Vagina (tissue), 2 donors: ENCODE measurements at regions not wholly inside any gene's neighbourhood (a gene's known extent, or its start where the extent isn't known, plus 50 kb on each side); places are given as distances from the start of the nearest gene placed in this dataset.

ENCODE experiments used
- DNase-seq, 2 donors: peaks; one replicate each; pipeline ENCODE4 v3.0.0-alpha.2; 2017; ENCODE audit errors: extremely low spot score in 2 of 2
- H3K27ac ChIP-seq: fragments of 200-600 bp; sonication (generic); one replicate; pipeline ENCODE4 v1.5.1; 2019
- H3K27me3 ChIP-seq: fragments of 200-600 bp; sonication (generic); one replicate; pipeline ENCODE4 v1.5.1; 2019
- H3K36me3 ChIP-seq, 2 donors: fragments of 200-600 bp; sonication (generic); one replicate each; pipeline ENCODE4 v1.5.1; 2017 to 2019
- H3K4me1 ChIP-seq: fragments of 200-600 bp; sonication (generic); one replicate; pipeline ENCODE4 v1.5.1; 2019
- H3K4me3 ChIP-seq, 2 donors: fragments of 200-600 bp; sonication (generic); 1 replicate in 1 of 2; 2 replicates in 1 of 2; pipeline ENCODE4 v1.5.1; 2016 to 2019
- H3K9me3 ChIP-seq: fragments of 200-600 bp; sonication (generic); one replicate; pipeline ENCODE4 v1.5.1; 2019
- POLR2A ChIP-seq, 2 donors: fragments of 450-650 bp; IDR thresholded peaks; one replicate each; pipeline ENCODE4 v1.6.1; 2017; ENCODE audit warnings: antibody characterized with exemption in 2 of 2, mild to moderate bottlenecking in 2 of 2, moderate library complexity in 2 of 2
- POLR2AphosphoS5 ChIP-seq, 2 donors: sonication (generic); formaldehyde crosslinking; IDR thresholded peaks; one replicate each; pipeline ENCODE4 v1.9.0; 2017; ENCODE audit warnings: antibody characterized with exemption in 2 of 2, mild to moderate bottlenecking in 2 of 2, low read depth in 1 of 2; ENCODE audit not compliant: insufficient read depth in 1 of 2
- intact Hi-C: fragments of 100-400 bp; cut with DNase I; formaldehyde crosslinking; loops from one replicate; pipeline ENCODE4 v1.15.1; 2023
- TF ChIP-seq, protein P1 (sequence below), 3 experiments: fragments of 450-650 bp in 2 of 3; fragments of 200-600 bp in 1 of 3; sonication (generic) in 1 of 3; IDR thresholded peaks; one replicate each; pipeline ENCODE4 v1.5.1; 2017 to 2019; ENCODE audit warnings: antibody characterized with exemption in 3 of 3, mild to moderate bottlenecking in 2 of 3, moderate library complexity in 2 of 3

GRCh38 chr4:122100508-122100907 lies 51.6 kb upstream of the BLTP1 start:
- H3K9me3 ChIP-seq: no peaks in the 10 kb centered on the region
- intact Hi-C loops: no loop called here

DNA sequence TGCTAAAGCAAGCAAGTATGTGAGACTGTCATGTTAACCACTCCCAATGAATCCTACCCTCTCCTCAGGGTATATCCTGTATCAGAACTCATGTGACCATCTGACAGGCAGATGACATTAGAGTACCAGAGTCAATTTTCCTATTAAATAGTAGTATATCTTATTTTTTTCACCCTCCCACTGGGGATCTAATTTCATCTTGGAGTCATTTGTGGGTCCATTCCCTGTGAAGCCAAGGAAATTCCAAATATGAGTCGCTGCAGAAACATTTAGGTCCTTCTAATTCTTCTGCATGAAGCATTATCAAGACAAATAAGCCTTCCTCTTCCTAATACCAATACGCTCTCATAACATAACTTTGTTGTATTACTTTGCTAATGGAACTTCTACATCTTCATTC lies 52.2 kb upstream of the BLTP1 start:
- Histone ChIP-seq H3K9me3 (no peaks in the 10 kb centered on the region), H3K4me3 (no peak overlapping the region), H3K4me1 (no peaks in the 10 kb centered on the region), H3K27ac (no peak overlapping the region), H3K36me3 (no peaks in the 10 kb centered on the region), H3K27me3 (no peaks in the 10 kb centered on the region)
- intact Hi-C loops: no loop called here
- TF ChIP-seq POLR2AphosphoS5 (IDR thresholded peaks at IDR 0.05; ENCODE audit: insufficient read depth in 1 of 2, low read depth in 1 of 2): no peak
- no peak for TF ChIP-seq POLR2A (IDR thresholded peaks at IDR 0.05)
- TF ChIP-seq, protein P1, sequence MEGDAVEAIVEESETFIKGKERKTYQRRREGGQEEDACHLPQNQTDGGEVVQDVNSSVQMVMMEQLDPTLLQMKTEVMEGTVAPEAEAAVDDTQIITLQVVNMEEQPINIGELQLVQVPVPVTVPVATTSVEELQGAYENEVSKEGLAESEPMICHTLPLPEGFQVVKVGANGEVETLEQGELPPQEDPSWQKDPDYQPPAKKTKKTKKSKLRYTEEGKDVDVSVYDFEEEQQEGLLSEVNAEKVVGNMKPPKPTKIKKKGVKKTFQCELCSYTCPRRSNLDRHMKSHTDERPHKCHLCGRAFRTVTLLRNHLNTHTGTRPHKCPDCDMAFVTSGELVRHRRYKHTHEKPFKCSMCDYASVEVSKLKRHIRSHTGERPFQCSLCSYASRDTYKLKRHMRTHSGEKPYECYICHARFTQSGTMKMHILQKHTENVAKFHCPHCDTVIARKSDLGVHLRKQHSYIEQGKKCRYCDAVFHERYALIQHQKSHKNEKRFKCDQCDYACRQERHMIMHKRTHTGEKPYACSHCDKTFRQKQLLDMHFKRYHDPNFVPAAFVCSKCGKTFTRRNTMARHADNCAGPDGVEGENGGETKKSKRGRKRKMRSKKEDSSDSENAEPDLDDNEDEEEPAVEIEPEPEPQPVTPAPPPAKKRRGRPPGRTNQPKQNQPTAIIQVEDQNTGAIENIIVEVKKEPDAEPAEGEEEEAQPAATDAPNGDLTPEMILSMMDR (IDR thresholded peaks at IDR 0.05): no peak
- no peak for DNase-seq

More at GRCh38 chr4:122100508-122100907, 51.6 kb upstream of the BLTP1 start:
- Histone ChIP-seq H3K4me1 (no peaks in the 10 kb centered on the region), H3K27me3 (no peaks in the 10 kb centered on the region), H3K4me3 (no peak overlapping the region), H3K27ac (no peak overlapping the region), H3K36me3 (no peaks in the 10 kb centered on the region)
- TF ChIP-seq, protein P1 (IDR thresholded peaks at IDR 0.05): no peak
- TF ChIP-seq POLR2AphosphoS5 (IDR thresholded peaks at IDR 0.05; ENCODE audit: insufficient read depth in 1 of 2, low read depth in 1 of 2) (no peak), POLR2A (IDR thresholded peaks at IDR 0.05) (no peak)
- DNase-seq: no peak

DNA sequence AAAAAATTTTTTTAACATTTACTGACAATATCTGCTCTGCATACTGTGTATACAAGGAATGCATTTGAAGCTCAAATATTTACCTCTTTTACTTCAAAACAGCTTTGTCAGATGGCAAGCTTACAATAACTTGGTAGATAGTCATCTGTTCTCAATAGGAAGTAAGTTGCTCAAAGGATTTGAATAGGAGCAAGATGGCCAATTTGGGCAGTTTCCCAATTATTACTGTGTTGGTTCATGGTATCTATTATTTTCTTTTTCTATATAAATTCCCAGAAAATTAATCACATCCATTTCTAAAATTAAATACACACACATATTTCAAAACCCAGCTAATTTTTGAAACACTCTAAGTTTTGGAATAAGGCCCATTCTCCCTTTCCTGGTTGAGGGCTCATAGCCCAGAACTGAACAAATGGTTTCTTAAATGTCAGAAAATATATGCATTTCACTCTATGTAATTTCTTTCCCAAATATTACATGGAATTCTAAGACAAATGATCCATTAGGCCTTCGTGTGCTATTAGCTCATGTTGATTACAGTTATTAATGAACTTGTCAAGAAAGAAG lies 60.2 kb upstream of the BLTP1 start:
- intact Hi-C loops: no loop called here
- no peaks in the 10 kb centered on the region for H3K4me1 ChIP-seq
- no peak for DNase-seq

DNA sequence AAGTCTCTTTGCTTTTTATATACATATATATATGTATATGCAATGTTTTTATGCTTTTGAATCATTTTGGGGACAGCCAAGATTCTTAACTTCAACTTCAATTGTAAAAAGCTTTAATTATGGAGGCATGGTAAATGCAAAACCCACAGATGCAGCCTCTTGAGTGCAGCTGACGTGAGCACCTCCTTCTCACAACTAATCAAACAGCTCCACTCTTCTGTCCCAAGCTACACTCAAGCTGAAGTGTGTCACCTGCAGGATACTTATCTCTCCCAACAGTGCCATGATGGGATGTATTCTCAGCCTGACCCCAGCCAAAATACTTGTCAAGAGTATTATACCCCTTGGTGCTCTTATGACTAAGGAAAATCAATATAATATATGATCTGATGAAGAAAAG lies 60.7 kb upstream of the BLTP1 start:
- no peak for DNase-seq
- Histone ChIP-seq H3K9me3 (no peaks in the 10 kb centered on the region), H3K27me3 (no peaks in the 10 kb centered on the region), H3K4me3 (no peak overlapping the region), H3K27ac (no peak overlapping the region), H3K4me1 (no peaks in the 10 kb centered on the region), H3K36me3 (no peaks in the 10 kb centered on the region)
- TF ChIP-seq POLR2AphosphoS5 (IDR thresholded peaks at IDR 0.05; ENCODE audit: insufficient read depth in 1 of 2, low read depth in 1 of 2) (no peak), POLR2A (IDR thresholded peaks at IDR 0.05) (no peak)
- TF ChIP-seq, protein P1 (IDR thresholded peaks at IDR 0.05): no peak
- intact Hi-C loops: no loop called here

More for the DNA sequence above, 60.2 kb upstream of the BLTP1 start:
- Histone ChIP-seq H3K4me3 (no peak overlapping the region), H3K27me3 (no peaks in the 10 kb centered on the region), H3K36me3 (no peaks in the 10 kb centered on the region), H3K9me3 (no peaks in the 10 kb centered on the region), H3K27ac (no peak overlapping the region)
- no peak for TF ChIP-seq POLR2A (IDR thresholded peaks at IDR 0.05)
- TF ChIP-seq POLR2AphosphoS5 (IDR thresholded peaks at IDR 0.05; ENCODE audit: insufficient read depth in 1 of 2, low read depth in 1 of 2): no peak
- TF ChIP-seq, protein P1 (IDR thresholded peaks at IDR 0.05): no peak

GRCh38 chr4:122090989-122091388 lies 61.1 kb upstream of the BLTP1 start:
- Histone ChIP-seq H3K4me3 (no peak overlapping the region), H3K36me3 (no peaks in the 10 kb centered on the region), H3K27me3 (no peaks in the 10 kb centered on the region), H3K27ac (no peak overlapping the region), H3K9me3 (no peaks in the 10 kb centered on the region), H3K4me1 (no peaks in the 10 kb centered on the region)
- intact Hi-C loops: no loop called here
- TF ChIP-seq POLR2AphosphoS5 (IDR thresholded peaks at IDR 0.05; ENCODE audit: insufficient read depth in 1 of 2, low read depth in 1 of 2) (no peak), POLR2A (IDR thresholded peaks at IDR 0.05) (no peak)
- TF ChIP-seq, protein P1 (IDR thresholded peaks at IDR 0.05): no peak
- DNase-seq: no peak
